ENCODE measurements at regions not wholly inside any gene's neighbourhood (a gene's known extent, or its start where the extent isn't known, plus 50 kb on each side); places are given as distances from the start of the nearest gene placed in this dataset.

DNA sequence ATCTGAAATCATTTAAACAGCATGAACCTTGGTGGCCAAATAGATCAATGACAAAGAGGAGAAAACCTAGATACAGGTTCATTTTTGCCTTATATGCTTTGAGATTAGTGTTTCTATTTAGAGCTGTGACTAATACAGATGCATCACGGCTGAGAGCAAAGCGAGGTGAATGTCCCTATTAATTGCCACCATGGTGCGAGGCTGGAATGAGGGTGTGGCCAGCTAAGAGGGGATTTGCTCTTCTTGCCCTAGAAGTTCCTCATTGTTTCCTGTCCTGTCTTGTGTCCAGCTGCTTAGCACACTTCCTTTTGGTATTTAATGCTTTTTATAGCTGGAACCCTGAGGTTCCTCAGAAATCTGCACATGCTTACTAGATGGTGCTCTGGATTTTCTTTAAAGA is 339.1 kb upstream of the RGMA start:
- TF ChIP-seq, protein P1, sequence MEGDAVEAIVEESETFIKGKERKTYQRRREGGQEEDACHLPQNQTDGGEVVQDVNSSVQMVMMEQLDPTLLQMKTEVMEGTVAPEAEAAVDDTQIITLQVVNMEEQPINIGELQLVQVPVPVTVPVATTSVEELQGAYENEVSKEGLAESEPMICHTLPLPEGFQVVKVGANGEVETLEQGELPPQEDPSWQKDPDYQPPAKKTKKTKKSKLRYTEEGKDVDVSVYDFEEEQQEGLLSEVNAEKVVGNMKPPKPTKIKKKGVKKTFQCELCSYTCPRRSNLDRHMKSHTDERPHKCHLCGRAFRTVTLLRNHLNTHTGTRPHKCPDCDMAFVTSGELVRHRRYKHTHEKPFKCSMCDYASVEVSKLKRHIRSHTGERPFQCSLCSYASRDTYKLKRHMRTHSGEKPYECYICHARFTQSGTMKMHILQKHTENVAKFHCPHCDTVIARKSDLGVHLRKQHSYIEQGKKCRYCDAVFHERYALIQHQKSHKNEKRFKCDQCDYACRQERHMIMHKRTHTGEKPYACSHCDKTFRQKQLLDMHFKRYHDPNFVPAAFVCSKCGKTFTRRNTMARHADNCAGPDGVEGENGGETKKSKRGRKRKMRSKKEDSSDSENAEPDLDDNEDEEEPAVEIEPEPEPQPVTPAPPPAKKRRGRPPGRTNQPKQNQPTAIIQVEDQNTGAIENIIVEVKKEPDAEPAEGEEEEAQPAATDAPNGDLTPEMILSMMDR (conservative IDR thresholded peaks at IDR 0.05; ENCODE audit: low read depth, low read length): no peak
- TF ChIP-seq NFE2L2 (IDR thresholded peaks at IDR 0.05; ENCODE audit: low read depth, low read length) (no peak), POLR2A (IDR thresholded peaks at IDR 0.05; ENCODE audit: low read depth, low read length) (no peak), CHD1 (IDR thresholded peaks at IDR 0.05; ENCODE audit: low read depth, low read length) (no peak), RAD21 (IDR thresholded peaks at IDR 0.05; ENCODE audit: low read length) (no peak), RCOR1 (IDR thresholded peaks at IDR 0.05; ENCODE audit: insufficient replicate concordance, low read length) (no peak), SMC3 (IDR thresholded peaks at IDR 0.05; ENCODE audit: low read depth, low read length) (no peak)
- TF ChIP-seq, protein P2, sequence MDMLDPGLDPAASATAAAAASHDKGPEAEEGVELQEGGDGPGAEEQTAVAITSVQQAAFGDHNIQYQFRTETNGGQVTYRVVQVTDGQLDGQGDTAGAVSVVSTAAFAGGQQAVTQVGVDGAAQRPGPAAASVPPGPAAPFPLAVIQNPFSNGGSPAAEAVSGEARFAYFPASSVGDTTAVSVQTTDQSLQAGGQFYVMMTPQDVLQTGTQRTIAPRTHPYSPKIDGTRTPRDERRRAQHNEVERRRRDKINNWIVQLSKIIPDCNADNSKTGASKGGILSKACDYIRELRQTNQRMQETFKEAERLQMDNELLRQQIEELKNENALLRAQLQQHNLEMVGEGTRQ (IDR thresholded peaks at IDR 0.05; ENCODE audit: low read depth, low read length): no peak
